ENCODE measurements at regions not wholly inside any gene's neighbourhood (a gene's known extent, or its start where the extent isn't known, plus 50 kb on each side); places are given as distances from the start of the nearest gene placed in this dataset.

DNA sequence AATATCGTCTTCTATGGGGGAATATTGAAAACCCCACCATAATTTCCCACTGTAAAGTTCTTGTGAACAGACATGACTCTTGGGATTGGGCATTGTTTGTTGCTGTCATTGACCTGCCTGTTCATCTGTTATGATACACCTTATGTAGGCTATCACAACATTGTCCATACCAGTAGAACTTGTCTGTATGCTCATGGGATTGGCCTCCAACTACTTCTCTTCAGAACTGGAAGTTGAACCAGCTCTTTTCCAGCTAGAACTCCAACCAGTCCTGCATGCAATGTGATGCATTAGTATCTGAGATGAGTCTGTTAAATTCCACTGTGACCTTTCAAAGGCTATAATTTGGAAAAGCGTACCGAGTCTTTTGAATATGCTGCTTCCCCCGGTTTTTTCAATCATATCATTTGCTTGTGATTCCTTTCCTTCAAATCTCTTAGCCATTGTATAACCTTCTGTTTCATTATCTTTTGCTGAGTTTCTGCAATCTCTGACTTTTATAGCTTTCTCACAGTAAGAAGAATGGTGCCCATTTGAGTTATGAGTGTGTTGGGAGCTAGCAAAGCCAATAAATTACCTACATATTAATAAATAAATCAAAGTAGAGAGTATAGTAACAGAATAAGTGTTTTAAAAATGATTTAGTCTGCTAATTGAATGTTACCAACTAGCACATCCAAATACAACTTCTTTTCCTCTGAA, 101.9 kb downstream of the PLK2 start:
- DNase-seq (ENCODE audit: low read depth) = no peak

- no peak for DNase-seq (ENCODE audit: low read depth)
These were observed 102.8 kb downstream of the PLK2 start for GRCh38 chr5:58357121-58357520.

DNA sequence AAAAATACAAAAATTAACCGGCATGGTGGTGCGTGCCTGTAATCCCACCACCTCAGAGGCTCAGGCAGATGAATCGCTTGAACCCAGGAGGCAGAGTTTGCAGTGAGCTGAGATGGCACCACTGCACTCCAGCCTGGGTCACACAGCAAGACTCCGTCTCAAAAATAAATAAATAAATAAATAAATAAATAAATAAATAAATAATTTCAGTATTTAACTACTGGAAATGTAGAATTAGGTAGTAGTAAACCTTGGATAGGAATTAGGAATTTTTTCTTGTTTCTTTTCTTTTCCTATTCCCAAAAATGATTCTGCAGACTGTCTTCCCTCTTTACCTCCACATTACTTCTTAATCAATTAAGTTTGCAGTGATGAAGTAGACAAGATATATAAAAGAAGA, 103.2 kb downstream of the PLK2 start:
- no peak for DNase-seq (ENCODE audit: low read depth)

DNA sequence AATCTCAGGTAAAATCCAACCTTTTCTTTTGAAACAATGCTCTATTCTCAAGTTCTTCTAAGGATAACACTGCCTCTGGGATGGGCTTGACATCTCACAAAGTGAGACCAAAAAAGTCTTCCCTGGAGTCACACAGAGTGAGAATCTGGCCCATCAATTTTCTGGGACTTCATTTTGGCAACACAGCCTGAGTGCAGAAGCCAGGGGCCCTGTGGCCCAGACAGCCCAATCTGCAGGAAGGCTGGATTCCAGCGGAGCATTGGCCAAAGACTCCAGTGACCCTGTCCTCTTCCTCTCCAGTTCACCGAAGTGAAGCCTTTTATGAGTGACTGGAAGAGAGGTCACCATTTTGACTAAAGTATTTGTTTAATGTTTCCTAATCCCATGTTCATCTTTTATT, 105.1 kb downstream of the PLK2 start:
- DNase-seq (ENCODE audit: low read depth) = no peak

- DNase-seq (ENCODE audit: low read depth) = no peak
These were observed 105.9 kb downstream of the PLK2 start for GRCh38 chr5:58353992-58354391.

GRCh38 chr5:58351190-58351589, 108.7 kb downstream of the PLK2 start:
- DNase-seq (ENCODE audit: low read depth) = no peak

GRCh38 chr5:58348996-58349728, 110.7 kb downstream of the PLK2 start:
- no peak for DNase-seq (ENCODE audit: low read depth)

DNA sequence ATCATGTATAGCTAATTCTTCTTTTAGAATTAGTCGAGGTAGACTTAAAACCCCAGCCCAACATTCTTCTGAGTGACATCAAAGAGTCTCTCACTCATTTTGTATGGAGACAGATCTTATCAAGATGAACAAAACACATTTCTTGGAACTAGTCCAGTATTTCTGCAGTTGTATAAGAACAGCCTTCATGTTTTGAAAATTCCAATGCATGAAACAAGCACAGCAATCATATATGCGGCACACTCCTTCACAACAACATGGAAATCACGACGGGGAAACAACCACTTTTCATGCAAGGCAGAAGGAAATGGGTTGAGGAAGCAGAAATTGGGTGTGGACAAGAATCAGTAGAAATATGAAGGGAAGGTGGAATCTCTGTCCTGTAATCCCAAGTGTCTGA, 113.8 kb downstream of the PLK2 start:
- no peak for DNase-seq (ENCODE audit: low read depth)

GRCh38 chr5:58341476-58341875, 118.4 kb downstream of the PLK2 start:
- no peak for DNase-seq (ENCODE audit: low read depth)

DNA sequence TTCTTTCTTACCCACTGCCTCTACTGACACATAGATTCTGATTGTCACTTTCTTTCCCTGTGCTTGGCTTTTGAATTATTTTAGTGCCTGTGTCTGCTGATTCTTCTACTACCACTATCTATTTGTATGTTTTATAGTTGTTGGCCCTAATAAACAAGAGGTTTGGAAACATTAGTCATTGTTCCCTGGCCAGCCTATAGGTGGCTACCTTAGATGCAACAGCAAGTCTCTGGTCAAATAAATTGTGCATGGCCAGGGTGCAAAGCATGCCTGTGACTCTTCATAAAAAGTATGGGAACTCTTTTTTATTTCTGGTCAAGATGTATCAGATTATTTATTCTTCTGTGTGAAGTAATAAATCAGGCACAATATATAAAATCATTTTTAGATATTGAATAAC, 124.4 kb downstream of the PLK2 start:
- no peak for DNase-seq (ENCODE audit: low read depth)

DNA sequence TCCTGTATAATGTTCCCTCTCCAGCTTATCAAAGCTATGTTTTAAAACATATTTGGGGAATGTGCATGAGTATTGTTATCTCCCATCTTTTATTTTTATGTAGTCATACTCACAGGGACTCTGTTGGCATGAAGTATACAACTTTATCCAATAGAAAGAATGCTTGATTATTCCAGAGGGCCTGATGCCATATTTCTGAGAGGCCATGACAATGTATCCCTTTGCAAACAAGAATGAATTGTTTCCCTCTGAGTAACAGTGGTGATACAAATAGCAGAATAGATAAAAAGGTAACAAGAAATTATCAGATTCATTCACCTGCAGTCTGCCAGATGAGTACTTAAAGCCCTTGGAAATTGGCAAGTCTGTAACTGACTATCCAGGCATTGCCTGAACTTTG, 125.9 kb downstream of the PLK2 start:
- DNase-seq (ENCODE audit: low read depth) = no peak

GRCh38 chr5:58330781-58331180, 129.1 kb downstream of the PLK2 start:
- DNase-seq (ENCODE audit: low read depth) = no peak

- DNase-seq (ENCODE audit: low read depth) = no peak
These were observed 132.6 kb downstream of the PLK2 start for GRCh38 chr5:58327289-58327688.

DNA sequence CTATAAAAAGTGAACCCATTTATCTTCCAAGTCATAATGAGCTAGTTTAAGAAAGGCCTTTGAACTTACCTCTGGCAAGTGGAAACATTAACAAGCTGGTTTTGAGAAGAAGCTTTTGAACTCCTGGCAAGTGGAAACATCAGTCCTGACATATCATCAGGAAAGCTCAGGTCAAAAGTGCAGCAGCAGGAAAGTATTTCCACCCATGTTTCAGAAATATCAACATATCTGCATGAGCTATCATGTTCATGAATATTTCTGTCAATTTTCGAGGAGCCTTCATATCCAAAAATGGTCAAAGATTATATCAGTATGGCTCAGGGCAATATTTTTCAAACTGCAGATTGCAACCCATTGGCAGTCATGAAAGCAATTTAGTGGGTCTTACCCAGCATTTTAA, 133.9 kb downstream of the PLK2 start:
- no peak for DNase-seq (ENCODE audit: low read depth)

DNA sequence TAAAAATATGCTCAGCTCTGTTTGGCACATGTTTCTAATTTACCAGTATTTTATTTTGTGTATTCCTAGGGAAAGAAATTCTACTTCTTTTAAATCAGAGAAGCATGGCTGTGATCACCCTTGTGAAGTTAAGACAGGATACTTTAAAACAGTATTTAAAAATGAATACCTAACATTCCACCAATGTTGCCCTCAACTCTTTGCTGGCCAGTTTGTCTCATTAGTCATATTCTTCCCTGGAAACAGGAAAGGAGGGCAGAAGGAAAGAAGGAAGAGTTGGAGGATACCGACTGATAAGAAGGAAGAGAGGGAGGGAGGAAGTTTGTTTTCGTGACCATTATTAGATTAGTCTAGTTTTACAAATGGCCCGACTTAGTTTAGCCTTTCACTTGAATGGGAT, 137.4 kb downstream of the PLK2 start:
- peak; percentile 36 for DNase-seq (ENCODE audit: low read depth)

- DNase-seq (ENCODE audit: low read depth) = no peak
These were observed 141.4 kb downstream of the PLK2 start for GRCh38 chr5:58318468-58318867.

- DNase-seq (ENCODE audit: low read depth) = no peak
These were observed 142.1 kb downstream of the PLK2 start for GRCh38 chr5:58317808-58318207.

DNA sequence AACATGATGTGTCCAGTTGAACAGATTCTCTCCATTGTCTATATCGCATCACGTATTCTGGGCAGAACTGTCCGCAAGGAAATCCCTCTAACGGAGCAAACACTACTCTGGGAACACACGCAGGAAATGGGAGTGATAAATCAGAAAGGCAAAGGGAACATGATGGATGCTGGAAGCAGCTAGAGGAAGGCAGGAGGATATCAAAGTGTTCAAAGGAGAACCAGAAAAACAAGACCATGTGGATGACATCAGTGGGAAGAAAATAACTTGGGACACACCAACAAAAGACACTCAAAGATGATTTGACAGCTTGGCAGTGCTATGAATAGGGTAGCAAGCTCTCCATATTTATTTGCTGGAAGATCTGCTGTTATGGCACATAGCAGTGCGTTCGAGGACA, 142.9 kb downstream of the PLK2 start:
- peak; percentile 26 for DNase-seq (ENCODE audit: low read depth)

DNA sequence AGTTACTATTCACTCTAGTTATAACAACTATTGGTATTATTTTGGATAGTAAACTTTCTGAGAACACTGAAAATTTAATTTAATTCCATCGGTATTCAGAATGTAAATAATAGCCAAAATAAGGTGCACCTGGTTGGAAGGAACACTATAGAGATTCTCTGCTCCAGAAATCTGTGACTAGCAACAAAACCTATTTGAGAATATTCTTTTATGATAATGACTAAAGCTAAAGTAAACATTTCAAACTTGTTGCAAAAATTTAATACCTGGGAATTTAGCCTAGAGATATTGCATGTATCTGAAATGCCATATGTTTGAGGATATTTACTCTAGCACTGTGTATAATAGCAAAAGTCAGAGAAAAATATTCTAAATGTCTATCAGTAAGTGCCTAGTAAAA, 144.1 kb downstream of the PLK2 start:
- no peak for DNase-seq (ENCODE audit: low read depth)

DNA sequence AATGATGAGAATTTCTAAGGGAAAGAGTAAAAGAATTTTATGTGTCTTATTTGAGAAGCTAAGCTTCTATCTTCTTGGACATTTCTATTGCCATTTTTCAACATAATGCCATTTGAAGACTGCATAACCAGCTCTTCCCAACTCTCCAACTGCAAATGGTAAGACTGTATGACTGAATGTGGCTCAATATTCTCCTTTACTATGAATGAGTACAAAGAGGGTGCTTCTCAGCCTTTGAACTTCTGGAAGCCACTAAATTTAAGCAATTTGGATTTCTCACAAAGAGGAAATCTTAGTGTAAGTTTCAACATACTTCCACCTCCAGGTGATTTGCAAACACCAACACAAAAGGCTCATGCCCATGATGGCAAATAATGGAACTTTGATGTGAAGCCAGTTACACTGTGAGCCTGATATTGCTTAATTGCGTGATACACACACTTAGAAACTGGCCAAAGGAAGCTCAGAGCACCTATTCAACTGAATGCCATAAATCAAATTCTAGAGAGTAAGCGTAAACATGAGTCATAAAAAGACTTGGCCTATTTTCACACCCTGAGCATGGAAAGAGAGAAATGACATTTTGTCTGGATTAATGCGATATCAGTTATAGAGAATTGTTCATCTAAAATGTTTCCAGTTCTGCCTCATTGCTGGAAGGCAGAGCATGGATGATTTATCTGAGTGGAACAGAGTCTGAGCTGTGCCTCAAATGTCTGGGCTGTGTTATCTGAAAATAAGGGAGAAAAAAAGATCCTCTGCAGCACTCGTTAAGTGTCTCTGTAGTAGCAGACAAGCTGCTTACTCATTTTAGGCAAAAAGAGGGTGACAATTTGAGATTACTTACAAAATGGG, 145.3 kb downstream of the PLK2 start:
- no peak for DNase-seq (ENCODE audit: low read depth)

DNA sequence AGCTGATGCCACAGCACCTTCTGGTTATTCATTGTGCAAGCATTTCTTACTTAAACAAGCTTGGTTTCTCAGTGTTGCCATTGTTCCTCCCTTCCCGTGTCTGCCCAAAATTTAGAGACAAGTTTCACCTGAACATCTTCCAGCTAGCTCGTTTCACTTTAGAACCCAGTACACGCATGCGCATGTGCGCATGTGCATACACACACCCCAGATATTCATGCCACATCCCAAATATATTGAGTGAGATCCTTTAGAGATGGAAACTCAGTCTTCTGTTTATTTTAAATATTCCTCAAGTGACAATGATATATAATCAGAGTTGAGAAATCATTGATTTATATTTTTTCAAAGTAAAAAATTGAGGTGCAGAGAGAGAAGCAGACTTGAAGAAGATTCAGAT, 147.6 kb downstream of the PLK2 start:
- no peak for DNase-seq (ENCODE audit: low read depth)

- no peak for DNase-seq (ENCODE audit: low read depth)
These were observed 148.4 kb downstream of the PLK2 start for GRCh38 chr5:58311526-58311925.
